SK-N-SH treated with all-trans-retinoic acid at 6 μM for 48 hours (cell line): ENCODE measurements at regions not wholly inside any gene's neighbourhood (a gene's known extent, or its start where the extent isn't known, plus 50 kb on each side); places are given as distances from the start of the nearest gene placed in this dataset.

ENCODE experiments used
- PATZ1 ChIP-seq: fragments of 250-450 bp; sonication (Bioruptor Pico); IDR thresholded peaks from 2 replicates; pipeline ENCODE4 v1.8.0; 2020; ENCODE audit warnings: mild to moderate bottlenecking, moderate library complexity, borderline replicate concordance
- TSHZ2 ChIP-seq: fragments of 250-450 bp; sonication (Bioruptor Pico); IDR thresholded peaks from 2 replicates; pipeline ENCODE4 v1.5.0; 2020; ENCODE audit warnings: mild to moderate bottlenecking, moderate library complexity
- ZC3H10 ChIP-seq: fragments of 250-450 bp; sonication (Bioruptor Pico); IDR thresholded peaks from 2 replicates; pipeline ENCODE4 v1.5.1; 2021; ENCODE audit warnings: mild to moderate bottlenecking, moderate library complexity
- ZNF565 ChIP-seq: fragments of 450-650 bp; formaldehyde crosslinking; conservative IDR thresholded peaks from 2 replicates; pipeline ENCODE4 v1.5.0; 2020; ENCODE audit warnings: low read depth, mild to moderate bottlenecking, moderate library complexity

GRCh38 chr1:56300836-56301235 is 278.5 kb downstream of the PLPP3 start:
- TF ChIP-seq PATZ1 (CRISPR knock-in tag) (no peak), ZNF565 (CRISPR knock-in tag) (no peak), ZC3H10 (CRISPR knock-in tag) (no peak), TSHZ2 (CRISPR knock-in tag) (no peak)
